Peyer's patch (tissue), 4 donors: ENCODE measurements at regions not wholly inside any gene's neighbourhood (a gene's known extent, or its start where the extent isn't known, plus 50 kb on each side); places are given as distances from the start of the nearest gene placed in this dataset.

Experiments
- DNase-seq, 3 donors: peaks; one replicate each; pipeline ENCODE4 v3.0.0-alpha.2; 2017 to 2019
- H3K27ac ChIP-seq, 4 donors: fragments of 200-600 bp; sonication (generic); one replicate each; pipeline ENCODE4 v1.5.1; 2016 to 2019
- H3K27me3 ChIP-seq, 2 donors: fragments of 200-600 bp; sonication (generic); one replicate each; pipeline ENCODE4 v1.5.1; 2019
- H3K36me3 ChIP-seq, 3 donors: fragments of 200-600 bp; sonication (generic); one replicate each; pipeline ENCODE4 v1.5.1; 2016 to 2019
- H3K4me1 ChIP-seq, 4 donors: fragments of 200-600 bp; sonication (generic); one replicate each; pipeline ENCODE4 v1.5.1; 2016 to 2019
- H3K4me3 ChIP-seq, 4 donors: fragments of 200-600 bp; sonication (generic); 1 replicate in 3 of 4; 2 replicates in 1 of 4; pipeline ENCODE4 v1.5.1; 2016 to 2019; ENCODE audit warnings: mild to moderate bottlenecking in 1 of 4
- H3K9me3 ChIP-seq, 4 donors: fragments of 200-600 bp; sonication (generic); one replicate each; pipeline ENCODE4 v1.5.1; 2016 to 2019; ENCODE audit warnings: mild to moderate bottlenecking in 1 of 4
- CTCF ChIP-seq, 6 experiments: fragments of 450-650 bp in 4 of 6; fragments of 200-600 bp in 2 of 6; sonication (generic) in 1 of 6; IDR thresholded peaks; one replicate each; pipeline ENCODE4 v1.5.1; 2017 to 2019; ENCODE audit warnings: antibody characterized with exemption in 6 of 6, mild to moderate bottlenecking in 3 of 6, moderate library complexity in 1 of 6
- POLR2A ChIP-seq, 2 donors: fragments of 450-650 bp; IDR thresholded peaks; one replicate each; pipeline ENCODE4 v1.5.1; 2017; ENCODE audit warnings: antibody characterized with exemption in 2 of 2, mild to moderate bottlenecking in 2 of 2, moderate library complexity in 2 of 2

DNA sequence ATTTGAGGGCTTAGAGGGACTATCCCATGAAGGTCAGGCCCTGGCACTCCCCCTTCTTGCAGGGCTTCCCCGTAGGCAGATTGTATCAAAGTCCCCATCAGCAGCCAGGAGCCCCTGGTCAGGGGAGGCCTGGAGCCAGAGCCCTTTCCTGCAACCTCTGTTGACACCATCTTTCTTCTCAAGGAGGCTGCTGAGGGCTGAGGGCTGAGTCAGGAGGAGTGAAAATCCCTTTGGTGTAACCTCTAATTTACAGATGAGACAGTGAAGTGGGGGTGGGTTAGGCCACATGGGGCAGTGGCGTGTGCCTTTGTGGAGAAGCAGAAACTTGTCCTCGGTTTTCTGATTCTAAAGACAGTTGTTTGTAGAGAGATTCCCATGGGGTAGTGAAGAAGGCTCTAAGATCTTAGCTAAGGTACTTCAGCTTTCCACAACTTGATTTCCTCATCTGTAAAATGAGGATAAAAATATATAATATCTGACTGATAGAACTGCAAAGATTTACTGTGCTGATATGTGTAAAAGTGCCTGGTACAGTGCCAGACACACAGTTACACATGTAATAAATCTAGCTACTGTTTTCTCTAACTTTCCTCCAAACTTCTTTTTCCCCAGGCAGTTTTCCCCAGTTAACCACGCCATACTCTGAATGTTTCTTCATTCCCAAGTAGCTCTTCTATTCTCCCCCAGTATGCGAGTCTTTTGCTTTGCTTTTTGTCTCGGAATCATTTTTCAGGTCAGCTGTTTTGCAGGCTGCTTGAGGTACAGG lies 249.4 kb upstream of the TPM1 start:
- Histone ChIP-seq H3K9me3 (no peaks in the 10 kb centered on the region), H3K4me3 (no peak overlapping the region), H3K36me3 (peaks cover 0 to 18% (median 0%) of the 10 kb centered on the region in 3 donors), H3K4me1 (no peaks in the 10 kb centered on the region), H3K27me3 (no peaks in the 10 kb centered on the region), H3K27ac (no peak overlapping the region)
- TF ChIP-seq POLR2A (IDR thresholded peaks at IDR 0.05) (no peak), CTCF (IDR thresholded peaks at IDR 0.05) (no peak)
- DNase-seq = no peak

DNA sequence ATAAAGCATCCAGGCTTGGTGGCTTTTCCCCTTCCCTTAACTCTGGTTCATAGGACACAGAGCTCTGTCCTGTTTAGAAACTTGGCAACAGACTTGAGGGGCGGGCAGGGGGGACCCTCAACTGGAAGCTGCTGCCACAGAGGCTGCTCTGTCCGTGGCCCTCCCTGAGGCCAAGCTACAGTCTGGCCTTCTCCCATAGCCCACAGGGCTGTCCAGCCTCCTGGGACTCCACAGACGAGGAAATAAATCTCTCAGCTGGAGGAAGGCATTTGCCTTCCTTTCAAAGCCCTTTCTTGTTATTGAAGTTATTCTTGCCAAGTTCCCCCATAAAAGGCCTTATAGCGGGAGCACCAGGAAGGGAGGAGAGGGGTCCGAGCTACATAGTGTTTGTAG lies 248.8 kb upstream of the TPM1 start:
- H3K27ac ChIP-seq = no peak overlapping the region
- no peak overlapping the region for H3K4me3 ChIP-seq
- DNase-seq = no peak
- no peaks in the 10 kb centered on the region for H3K4me1 ChIP-seq
- H3K27me3 ChIP-seq = no peaks in the 10 kb centered on the region
- H3K36me3 ChIP-seq = peaks cover 0 to 18% (median 0%) of the 10 kb centered on the region in 3 donors
- TF ChIP-seq POLR2A (IDR thresholded peaks at IDR 0.05) = no peak
- no peak for TF ChIP-seq CTCF (IDR thresholded peaks at IDR 0.05)
- H3K9me3 ChIP-seq = no peaks in the 10 kb centered on the region

- TF ChIP-seq POLR2A (IDR thresholded peaks at IDR 0.05) (no peak), CTCF (IDR thresholded peaks at IDR 0.05) (no peak)
- Histone ChIP-seq H3K27me3 (no peaks in the 10 kb centered on the region), H3K27ac (no peak overlapping the region), H3K4me1 (no peaks in the 10 kb centered on the region), H3K4me3 (no peak overlapping the region), H3K9me3 (no peaks in the 10 kb centered on the region), H3K36me3 (peaks cover 0 to 21% (median 0%) of the 10 kb centered on the region in 3 donors)
- no peak for DNase-seq
Observed at GRCh38 chr15:62795171-62795570, 247.4 kb upstream of the TPM1 start.

DNA sequence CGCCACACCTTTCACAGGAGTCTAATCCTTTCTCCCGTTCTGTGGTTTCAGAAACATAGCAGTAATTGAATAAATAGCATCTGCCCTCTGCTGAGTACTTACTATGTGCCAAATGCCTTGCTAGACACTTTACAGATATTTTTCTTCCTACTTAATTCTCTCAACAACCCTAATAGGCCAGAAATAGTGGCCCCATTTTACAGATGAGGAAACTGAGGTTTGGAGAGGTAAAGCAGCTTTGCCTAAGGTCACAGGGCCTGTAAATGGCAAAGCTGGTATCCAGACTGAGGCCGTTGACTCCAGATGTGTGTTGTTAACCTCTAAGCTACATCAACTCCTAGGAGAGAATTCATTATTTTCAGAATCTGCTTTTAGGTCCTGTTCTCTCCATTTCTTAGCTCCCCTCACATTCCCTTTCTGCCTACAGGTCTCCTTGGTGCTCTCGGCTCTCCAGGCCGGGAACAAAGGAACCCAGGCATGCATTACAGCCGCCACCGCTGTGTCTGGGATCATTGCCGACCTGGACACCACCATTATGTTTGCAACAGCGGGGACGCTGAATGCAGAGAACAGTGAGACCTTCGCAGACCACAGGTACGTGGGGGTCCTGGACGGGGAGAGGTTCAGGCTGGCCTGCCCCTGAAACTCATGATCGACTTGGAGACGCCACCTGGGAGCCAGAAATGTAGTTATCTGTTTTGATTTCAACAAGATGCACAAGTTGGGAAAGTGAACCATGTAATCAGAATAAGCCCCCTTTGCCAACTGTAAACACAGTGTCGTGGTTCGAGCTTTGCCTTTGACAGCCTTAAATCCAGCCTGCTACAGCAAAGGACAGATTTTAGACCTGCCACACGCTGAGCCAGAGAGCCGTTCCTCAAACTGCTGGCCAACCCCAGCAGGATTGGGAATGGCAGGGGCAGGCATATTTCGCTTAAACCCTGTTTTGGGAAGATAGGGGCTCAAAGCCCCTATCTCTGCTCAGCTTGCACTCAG lies 246.5 kb upstream of the TPM1 start:
- DNase-seq = no peak
- no peaks in the 10 kb centered on the region for H3K4me1 ChIP-seq
- H3K9me3 ChIP-seq = no peaks in the 10 kb centered on the region
- no peak overlapping the region for H3K27ac ChIP-seq
- H3K27me3 ChIP-seq = no peaks in the 10 kb centered on the region
- TF ChIP-seq CTCF (IDR thresholded peaks at IDR 0.05) (no peak), POLR2A (IDR thresholded peaks at IDR 0.05) (no peak)
- H3K4me3 ChIP-seq = no peak overlapping the region
- H3K36me3 ChIP-seq = peaks cover 0 to 29% (median 0%) of the 10 kb centered on the region in 3 donors

DNA sequence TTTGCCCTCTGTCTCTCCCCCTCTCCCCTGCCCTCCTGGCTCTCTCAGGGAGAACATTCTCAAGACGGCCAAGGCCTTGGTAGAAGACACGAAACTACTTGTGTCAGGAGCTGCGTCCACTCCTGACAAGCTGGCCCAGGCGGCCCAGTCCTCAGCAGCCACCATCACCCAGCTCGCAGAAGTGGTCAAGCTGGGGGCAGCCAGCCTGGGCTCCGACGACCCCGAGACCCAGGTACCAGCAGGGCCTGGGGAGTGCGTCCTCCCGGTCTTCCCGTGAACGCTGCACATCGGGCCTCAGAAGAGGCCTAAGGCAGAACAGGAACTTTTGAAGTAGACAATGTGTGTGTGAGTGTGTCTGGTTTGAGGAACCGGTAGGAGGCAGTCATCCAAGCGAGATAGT lies 245.4 kb upstream of the TPM1 start:
- no peak for DNase-seq
- Histone ChIP-seq H3K4me3 (no peak overlapping the region), H3K27ac (no peak overlapping the region), H3K4me1 (no peaks in the 10 kb centered on the region), H3K36me3 (peaks cover 0 to 33% (median 0%) of the 10 kb centered on the region in 3 donors), H3K9me3 (no peaks in the 10 kb centered on the region), H3K27me3 (no peaks in the 10 kb centered on the region)
- TF ChIP-seq CTCF (IDR thresholded peaks at IDR 0.05) = no peak
- TF ChIP-seq POLR2A (IDR thresholded peaks at IDR 0.05) = no peak
